Thoracic aorta (tissue), 2 donors: ENCODE measurements at regions not wholly inside any gene's neighbourhood (a gene's known extent, or its start where the extent isn't known, plus 50 kb on each side); places are given as distances from the start of the nearest gene placed in this dataset.

Experiments used
- ATAC-seq: fragments of 150-250 bp; one replicate; pipeline ENCODE4 v1.8.0; 2017; ENCODE audit warnings: low read depth; ENCODE audit not compliant: insufficient number of reproducible peaks, low FRiP score
- DNase-seq: peaks from one replicate; pipeline ENCODE4 v3.0.0-alpha.2; 2020; ENCODE audit warnings: low spot score
- H3K27ac ChIP-seq, 2 donors: fragments of 200-600 bp; sonication (generic); 1 replicate in 1 of 2; 2 replicates in 1 of 2; pipeline ENCODE4 v1.5.1; 2016; ENCODE audit warnings: mild to moderate bottlenecking in 2 of 2, moderate library complexity in 2 of 2
- H3K27me3 ChIP-seq: fragments of 200-600 bp; sonication (generic); replicated peaks from 2 replicates; pipeline ENCODE4 v1.6.0; 2016; ENCODE audit warnings: mild to moderate bottlenecking; ENCODE audit not compliant: insufficient read depth
- H3K36me3 ChIP-seq: fragments of 200-600 bp; sonication (generic); one replicate; pipeline ENCODE4 v1.5.1; 2016
- H3K4me1 ChIP-seq, 2 donors: fragments of 200-600 bp; sonication (generic); 1 replicate in 1 of 2; 2 replicates in 1 of 2; pipeline versions ENCODE4 v1.5.1 to v1.6.0; 2016; ENCODE audit warnings: low read depth in 2 of 2, mild to moderate bottlenecking in 1 of 2; ENCODE audit not compliant: control insufficient read depth in 1 of 2
- H3K4me3 ChIP-seq: fragments of 200-600 bp; sonication (generic); 2 replicates; pipeline ENCODE4 v1.5.1; 2016; ENCODE audit warnings: mild to moderate bottlenecking
- H3K9me3 ChIP-seq: fragments of 200-600 bp; sonication (generic); 2 replicates; pipeline ENCODE4 v1.5.1; 2016
- TF ChIP-seq, protein P1 (sequence below): fragments of 200-600 bp; sonication (generic); IDR thresholded peaks from one replicate; pipeline ENCODE4 v1.5.1; 2019; ENCODE audit warnings: antibody characterized with exemption

GRCh38 chrX:87727620-87728019 lies 210.0 kb downstream of the KLHL4 start:
- TF ChIP-seq, protein P1, sequence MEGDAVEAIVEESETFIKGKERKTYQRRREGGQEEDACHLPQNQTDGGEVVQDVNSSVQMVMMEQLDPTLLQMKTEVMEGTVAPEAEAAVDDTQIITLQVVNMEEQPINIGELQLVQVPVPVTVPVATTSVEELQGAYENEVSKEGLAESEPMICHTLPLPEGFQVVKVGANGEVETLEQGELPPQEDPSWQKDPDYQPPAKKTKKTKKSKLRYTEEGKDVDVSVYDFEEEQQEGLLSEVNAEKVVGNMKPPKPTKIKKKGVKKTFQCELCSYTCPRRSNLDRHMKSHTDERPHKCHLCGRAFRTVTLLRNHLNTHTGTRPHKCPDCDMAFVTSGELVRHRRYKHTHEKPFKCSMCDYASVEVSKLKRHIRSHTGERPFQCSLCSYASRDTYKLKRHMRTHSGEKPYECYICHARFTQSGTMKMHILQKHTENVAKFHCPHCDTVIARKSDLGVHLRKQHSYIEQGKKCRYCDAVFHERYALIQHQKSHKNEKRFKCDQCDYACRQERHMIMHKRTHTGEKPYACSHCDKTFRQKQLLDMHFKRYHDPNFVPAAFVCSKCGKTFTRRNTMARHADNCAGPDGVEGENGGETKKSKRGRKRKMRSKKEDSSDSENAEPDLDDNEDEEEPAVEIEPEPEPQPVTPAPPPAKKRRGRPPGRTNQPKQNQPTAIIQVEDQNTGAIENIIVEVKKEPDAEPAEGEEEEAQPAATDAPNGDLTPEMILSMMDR = no peak
- H3K4me1 ChIP-seq = no peaks in the 10 kb centered on the region
- H3K4me3 ChIP-seq = no peak overlapping the region
- no peaks in the 10 kb centered on the region for H3K27me3 ChIP-seq
- H3K27ac ChIP-seq = no peak overlapping the region
- no peaks in the 10 kb centered on the region for H3K9me3 ChIP-seq
- no peak for DNase-seq
- no peak for ATAC-seq
- H3K36me3 ChIP-seq = no peaks in the 10 kb centered on the region

DNA sequence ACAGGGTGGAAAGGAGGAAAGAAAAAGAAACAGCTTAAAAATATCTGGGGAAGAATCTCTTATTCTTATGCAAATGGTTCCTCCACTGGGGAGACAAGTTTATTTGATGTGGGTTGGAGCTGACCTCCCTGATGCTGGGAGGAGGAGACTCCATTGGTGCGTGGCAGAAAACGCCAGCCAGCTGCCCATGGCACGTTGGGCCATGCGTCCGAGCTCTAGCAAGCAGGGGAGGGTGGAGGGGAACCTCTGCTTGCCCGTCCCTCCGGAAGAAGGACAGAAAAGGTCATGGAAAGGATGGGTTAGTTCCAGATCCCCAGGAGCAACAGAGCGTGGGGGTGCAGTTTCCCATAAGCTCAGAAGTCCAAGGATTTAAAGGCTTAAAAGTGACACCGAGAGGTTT lies 210.4 kb downstream of the KLHL4 start:
- H3K36me3 ChIP-seq = no peaks in the 10 kb centered on the region
- no peaks in the 10 kb centered on the region for H3K9me3 ChIP-seq
- DNase-seq (no peak), ATAC-seq (no peak)
- no peaks in the 10 kb centered on the region for H3K4me1 ChIP-seq
- H3K27ac ChIP-seq = no peak overlapping the region
- no peaks in the 10 kb centered on the region for H3K27me3 ChIP-seq
- TF ChIP-seq, protein P1 = no peak
- no peak overlapping the region for H3K4me3 ChIP-seq

- Histone ChIP-seq H3K4me1 (no peaks in the 10 kb centered on the region), H3K36me3 (no peaks in the 10 kb centered on the region), H3K9me3 (no peaks in the 10 kb centered on the region), H3K27ac (no peak overlapping the region), H3K27me3 (no peaks in the 10 kb centered on the region), H3K4me3 (no peak overlapping the region)
- DNase-seq (no peak), ATAC-seq (no peak)
- TF ChIP-seq, protein P1 = no peak
Measured at GRCh38 chrX:87728459-87728858, 210.9 kb downstream of the KLHL4 start.

DNA sequence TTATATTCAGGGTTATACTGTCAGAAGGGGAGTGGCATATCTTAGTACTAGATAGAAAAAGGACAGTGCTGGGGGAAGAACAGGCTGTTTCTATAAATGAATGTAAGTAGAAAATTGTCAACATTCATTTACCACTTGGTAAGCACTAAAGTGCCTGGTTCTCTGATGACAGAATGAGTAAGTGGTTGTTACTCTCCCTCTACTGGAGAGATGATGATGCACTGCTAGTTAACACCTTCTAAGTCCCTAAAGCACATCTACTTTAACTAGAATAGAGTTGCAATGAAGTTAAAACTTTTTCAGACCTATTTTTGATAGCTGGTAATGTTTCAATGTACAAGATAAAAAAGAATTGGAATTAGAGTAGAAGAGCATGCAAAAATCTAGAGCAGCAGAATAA lies 214.5 kb downstream of the KLHL4 start:
- Histone ChIP-seq H3K27me3 (no peaks in the 10 kb centered on the region), H3K9me3 (no peaks in the 10 kb centered on the region), H3K27ac (no peak overlapping the region), H3K36me3 (no peaks in the 10 kb centered on the region), H3K4me3 (no peak overlapping the region), H3K4me1 (no peaks in the 10 kb centered on the region)
- no peak for DNase-seq
- TF ChIP-seq, protein P1 = no peak
- no peak for ATAC-seq

- no peak for DNase-seq
- no peak overlapping the region for H3K4me3 ChIP-seq
- no peaks in the 10 kb centered on the region for H3K4me1 ChIP-seq
- H3K9me3 ChIP-seq = no peaks in the 10 kb centered on the region
- TF ChIP-seq, protein P1 = no peak
- H3K27me3 ChIP-seq = no peaks in the 10 kb centered on the region
- H3K27ac ChIP-seq = no peak overlapping the region
- ATAC-seq = no peak
- H3K36me3 ChIP-seq = no peaks in the 10 kb centered on the region
Measured at GRCh38 chrX:87736576-87736975, 219.0 kb downstream of the KLHL4 start.
